HEK293T (cell line): ENCODE measurements at regions not wholly inside any gene's neighbourhood (a gene's known extent, or its start where the extent isn't known, plus 50 kb on each side); places are given as distances from the start of the nearest gene placed in this dataset.

Source experiments
- ARNT ChIP-seq: fragments of 450-650 bp; IDR thresholded peaks from 2 replicates; pipeline ENCODE4 v1.6.1; 2017; ENCODE audit warnings: mild to moderate bottlenecking
- BHLHE40 ChIP-seq: fragments of 450-650 bp; IDR thresholded peaks from 2 replicates; pipeline ENCODE4 v1.6.1; 2016; ENCODE audit warnings: mild to moderate bottlenecking, moderate library complexity, borderline replicate concordance
- CTBP1 ChIP-seq: fragments of 450-650 bp; IDR thresholded peaks from 2 replicates; pipeline ENCODE4 v1.6.1; 2016; ENCODE audit warnings: borderline replicate concordance
- ELF4 ChIP-seq: fragments of 450-650 bp; IDR thresholded peaks from 2 replicates; pipeline ENCODE4 v1.6.1; 2017; ENCODE audit warnings: antibody characterized with exemption
- FOXA1 ChIP-seq: fragments of 450-650 bp; IDR thresholded peaks from 2 replicates; pipeline ENCODE4 v1.6.1; 2016; ENCODE audit warnings: mild to moderate bottlenecking
- FOXK2 ChIP-seq: fragments of 450-650 bp; IDR thresholded peaks from 2 replicates; pipeline ENCODE4 v1.6.1; 2016; ENCODE audit warnings: mild to moderate bottlenecking
- FOXM1 ChIP-seq: fragments of 450-650 bp; IDR thresholded peaks from 2 replicates; pipeline ENCODE4 v1.6.1; 2017; ENCODE audit warnings: mild to moderate bottlenecking, borderline replicate concordance
- L3MBTL2 ChIP-seq: fragments of 450-650 bp; conservative IDR thresholded peaks from 2 replicates; pipeline ENCODE4 v1.6.1; 2016; ENCODE audit warnings: mild to moderate bottlenecking
- NFRKB ChIP-seq: fragments of 450-650 bp; IDR thresholded peaks from 2 replicates; pipeline ENCODE4 v1.6.1; 2016; ENCODE audit warnings: mild to moderate bottlenecking, moderate library complexity
- SP1 ChIP-seq: fragments of 450-650 bp; IDR thresholded peaks from 2 replicates; pipeline ENCODE4 v1.6.1; 2017
- SUZ12 ChIP-seq: fragments of 450-650 bp; IDR thresholded peaks from 2 replicates; pipeline ENCODE4 v1.6.1; 2016; ENCODE audit warnings: mild to moderate bottlenecking
- TARDBP ChIP-seq: fragments of 450-650 bp; IDR thresholded peaks from 2 replicates; pipeline ENCODE4 v1.6.1; 2016
- ZNF384 ChIP-seq: fragments of 450-650 bp; IDR thresholded peaks from 2 replicates; pipeline ENCODE4 v1.6.1; 2016
- TF ChIP-seq, protein P1 (sequence below): fragments of 450-650 bp; IDR thresholded peaks from 2 replicates; pipeline ENCODE4 v1.6.1; 2016

DNA sequence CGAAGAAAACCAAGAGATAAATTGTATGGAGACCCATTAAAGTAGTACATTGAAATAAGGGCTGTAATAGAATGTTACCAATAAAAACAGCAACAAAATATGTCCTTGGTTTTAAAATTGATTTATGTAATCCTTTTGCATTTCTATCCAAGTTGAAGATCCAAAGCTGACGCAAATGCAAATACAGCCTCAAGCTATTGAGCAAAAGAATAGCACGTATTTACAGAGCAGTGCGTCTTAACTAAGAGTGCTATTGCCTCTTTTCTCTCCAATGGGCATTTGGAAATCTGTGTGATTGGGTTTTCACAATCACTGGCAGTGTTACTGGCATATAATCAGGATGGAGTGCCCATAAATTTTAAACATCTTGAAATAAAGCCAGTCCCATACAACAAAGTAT is 417.4 kb downstream of the TLL1 start:
- no peak for TF ChIP-seq CTBP1
- TF ChIP-seq ZNF384 = no peak
- TF ChIP-seq FOXK2 = no peak
- TF ChIP-seq TARDBP = no peak
- no peak for TF ChIP-seq SUZ12
- TF ChIP-seq NFRKB = no peak
- no peak for TF ChIP-seq SP1
- no peak for TF ChIP-seq L3MBTL2
- no peak for TF ChIP-seq BHLHE40
- TF ChIP-seq FOXA1 = no peak
- TF ChIP-seq, protein P1, sequence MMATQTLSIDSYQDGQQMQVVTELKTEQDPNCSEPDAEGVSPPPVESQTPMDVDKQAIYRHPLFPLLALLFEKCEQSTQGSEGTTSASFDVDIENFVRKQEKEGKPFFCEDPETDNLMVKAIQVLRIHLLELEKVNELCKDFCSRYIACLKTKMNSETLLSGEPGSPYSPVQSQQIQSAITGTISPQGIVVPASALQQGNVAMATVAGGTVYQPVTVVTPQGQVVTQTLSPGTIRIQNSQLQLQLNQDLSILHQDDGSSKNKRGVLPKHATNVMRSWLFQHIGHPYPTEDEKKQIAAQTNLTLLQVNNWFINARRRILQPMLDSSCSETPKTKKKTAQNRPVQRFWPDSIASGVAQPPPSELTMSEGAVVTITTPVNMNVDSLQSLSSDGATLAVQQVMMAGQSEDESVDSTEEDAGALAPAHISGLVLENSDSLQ = no peak
- TF ChIP-seq ARNT = no peak
- no peak for TF ChIP-seq FOXM1
- TF ChIP-seq ELF4 = no peak
